Neural progenitor cell (in vitro differentiated cells): ENCODE measurements at regions not wholly inside any gene's neighbourhood (a gene's known extent, or its start where the extent isn't known, plus 50 kb on each side); places are given as distances from the start of the nearest gene placed in this dataset.

Experiments
- CTCF ChIP-seq: fragments of 200-600 bp; sonication (generic); IDR thresholded peaks from 2 replicates; pipeline ENCODE4 v1.5.1; 2017; ENCODE audit warnings: antibody characterized with exemption, mild to moderate bottlenecking
- EZH2phosphoT487 ChIP-seq: fragments of 200-600 bp; sonication (generic); IDR thresholded peaks from 2 replicates; pipeline ENCODE4 v1.6.1; 2017; ENCODE audit warnings: antibody characterized with exemption

GRCh38 chr5:71882826-71883741, 164.0 kb downstream of the CARTPT start:
- TF ChIP-seq CTCF (no peak), EZH2phosphoT487 (no peak)
